SW 1271 (cell line): ENCODE measurements at regions not wholly inside any gene's neighbourhood (a gene's known extent, or its start where the extent isn't known, plus 50 kb on each side); places are given as distances from the start of the nearest gene placed in this dataset.

Experiments used
- DNase-seq, 2 experiments: peaks; one replicate each; lab custom pipeline; 2025; lab: John Stamatoyannopoulos, UW

DNA sequence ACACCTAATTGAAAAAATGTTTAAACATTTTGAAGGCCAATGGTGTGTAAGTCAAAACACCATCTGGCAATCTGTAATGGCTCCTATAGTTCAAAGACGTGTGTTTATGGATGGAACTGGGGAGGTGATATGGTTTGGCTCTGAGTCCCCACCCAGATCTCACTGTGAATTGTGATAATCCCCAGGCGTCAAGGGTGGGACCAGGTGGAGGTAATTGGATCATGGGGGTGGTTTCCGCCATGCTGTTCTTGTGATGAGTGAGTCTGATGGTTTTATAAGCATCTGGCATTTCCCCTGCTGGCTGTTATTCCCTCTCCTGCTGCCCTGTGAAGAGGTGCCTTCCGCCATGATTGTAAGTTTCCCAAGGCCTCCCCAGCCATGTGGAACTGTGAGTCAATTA is 52.2 kb downstream of the ADRA2C start:
- DNase-seq = no peak

DNA sequence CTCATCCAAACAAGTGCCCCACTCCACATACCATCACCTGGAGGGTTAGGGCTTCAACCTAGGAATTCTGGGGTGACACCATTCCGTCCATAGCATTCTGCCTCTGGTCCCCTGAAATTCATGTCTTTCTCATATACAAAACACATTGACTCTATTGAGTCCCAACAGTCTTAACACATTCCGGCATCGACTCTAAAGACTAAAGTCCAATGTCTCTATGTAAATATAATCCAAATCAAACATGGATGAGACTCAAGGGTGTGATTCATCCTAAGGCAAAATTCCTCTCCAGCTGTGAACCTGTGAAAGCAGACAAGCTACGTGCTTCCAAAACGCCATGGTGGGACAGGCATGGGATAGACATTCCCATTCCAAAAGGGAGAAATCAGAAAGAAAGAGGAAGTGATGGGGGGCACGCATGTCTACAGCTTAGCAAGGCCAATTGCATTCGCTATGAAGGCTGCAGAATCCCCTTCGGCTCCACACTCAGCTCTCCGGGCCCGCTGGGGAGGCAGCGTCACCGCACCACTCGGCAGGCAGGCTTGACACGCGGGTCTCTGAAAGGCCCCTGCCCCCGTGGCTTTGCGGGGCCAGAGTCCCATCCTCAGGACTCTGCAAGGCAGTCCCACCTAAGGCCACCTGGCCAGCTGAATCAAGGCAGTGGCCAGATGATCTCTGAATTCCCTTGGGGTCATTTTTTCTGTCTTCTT is 53.2 kb downstream of the ADRA2C start:
- no peak for DNase-seq

DNA sequence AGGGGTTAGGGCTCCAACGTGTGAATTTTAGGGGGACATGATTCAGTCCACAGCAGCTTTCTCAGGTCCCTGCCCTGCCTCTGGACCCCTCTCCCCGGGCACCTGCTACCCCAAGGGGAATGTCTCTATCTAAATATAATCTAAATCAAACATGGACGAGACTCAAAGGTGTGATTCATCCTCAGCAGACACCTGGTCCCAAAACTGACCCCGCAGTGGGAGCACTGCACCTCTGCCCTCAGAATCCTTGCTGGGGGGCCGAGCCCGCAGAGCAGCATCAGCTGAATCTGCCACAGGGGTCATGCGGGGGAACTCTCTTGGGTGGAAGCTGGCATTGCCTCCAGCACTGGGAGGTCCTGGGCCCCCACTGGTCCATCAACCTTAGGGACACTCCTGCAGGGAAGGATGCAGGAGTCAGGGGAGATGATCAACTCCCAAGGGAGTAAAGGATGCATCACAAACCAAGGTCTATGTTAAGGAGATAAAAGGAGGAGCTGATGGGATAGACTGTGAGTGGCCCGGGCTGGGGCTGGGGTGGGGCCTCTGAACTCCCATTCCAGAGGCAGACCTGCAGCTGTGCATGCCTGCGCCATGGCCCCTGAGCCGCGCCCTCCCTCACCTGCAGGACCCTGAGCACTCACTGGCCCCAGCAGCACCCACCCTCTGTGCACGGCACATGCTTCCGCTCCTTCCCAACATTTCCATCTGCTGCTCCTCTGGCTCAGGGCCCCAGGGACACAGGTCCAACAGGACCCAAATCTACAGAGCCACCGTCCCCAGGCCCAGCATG is 54.0 kb downstream of the ADRA2C start:
- no peak for DNase-seq

DNA sequence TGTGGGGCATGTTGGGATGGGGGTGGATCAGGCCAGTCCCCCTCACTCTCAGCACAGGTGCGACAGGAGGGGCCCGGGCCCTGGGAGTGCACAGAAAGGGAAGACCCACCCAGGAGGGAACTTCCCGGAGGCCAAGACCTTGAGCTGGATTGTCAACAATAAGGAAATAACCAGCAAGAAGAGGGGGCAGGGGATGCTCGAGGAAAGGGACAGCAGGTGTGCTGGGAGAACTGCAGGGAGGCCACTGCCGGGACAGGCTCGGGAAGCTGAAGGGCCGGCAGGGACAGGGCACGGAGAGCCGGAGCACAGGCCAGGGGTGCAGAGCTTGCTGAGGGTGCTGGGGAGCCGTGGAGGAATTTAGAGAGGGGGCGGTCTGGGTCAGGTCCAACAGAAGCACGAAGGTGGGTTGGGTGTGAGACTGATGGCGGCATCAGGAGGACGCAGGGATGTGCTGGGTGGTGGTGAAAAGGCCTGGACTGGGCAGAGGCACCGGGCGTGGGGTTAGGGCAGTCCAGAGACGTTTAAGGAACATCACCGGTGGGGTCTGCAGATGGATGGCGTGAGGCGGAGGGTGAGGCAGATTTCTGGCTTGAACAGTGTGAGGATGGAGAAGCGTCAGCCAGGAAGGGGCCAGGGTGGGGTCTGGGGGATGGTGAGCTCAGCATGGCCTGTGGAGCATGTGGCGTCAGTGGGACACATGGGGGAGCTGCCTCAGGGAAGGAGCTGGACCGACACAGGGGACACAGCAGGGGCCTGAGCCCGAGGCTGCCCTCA is 54.8 kb downstream of the ADRA2C start:
- DNase-seq = no peak

DNA sequence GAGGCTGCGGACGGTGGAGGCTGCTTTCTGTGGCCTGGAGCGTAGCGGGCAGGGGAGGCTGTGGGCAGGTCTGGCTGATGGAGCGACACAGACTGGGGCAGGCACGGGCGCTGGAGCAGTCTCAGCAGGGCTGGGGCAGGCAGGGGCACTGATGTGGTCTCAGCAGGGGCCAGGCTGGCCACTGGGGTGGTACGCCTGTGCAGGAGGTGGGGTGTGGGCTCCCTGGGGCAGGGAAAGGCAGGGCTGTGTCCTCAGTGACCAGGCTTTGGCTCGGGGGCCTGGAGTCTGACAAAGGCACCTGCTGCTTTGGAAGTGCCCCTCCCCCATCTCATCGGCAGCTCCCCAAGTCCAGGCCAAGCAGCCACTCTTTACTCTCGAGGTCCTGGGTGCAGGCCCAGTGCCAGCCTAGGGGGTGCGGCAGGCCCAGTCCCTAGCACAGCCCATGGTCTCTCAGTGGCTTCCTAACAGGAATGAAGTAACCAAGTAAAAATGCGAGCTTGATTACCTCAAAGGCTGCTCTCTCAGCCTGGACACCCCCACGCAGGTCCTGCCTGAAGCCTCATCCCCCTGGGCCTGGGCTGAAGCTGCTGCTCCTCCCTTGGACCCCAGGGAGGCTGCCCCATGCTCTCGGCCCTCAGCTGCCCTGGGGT is 55.5 kb downstream of the ADRA2C start:
- DNase-seq = no peak

DNA sequence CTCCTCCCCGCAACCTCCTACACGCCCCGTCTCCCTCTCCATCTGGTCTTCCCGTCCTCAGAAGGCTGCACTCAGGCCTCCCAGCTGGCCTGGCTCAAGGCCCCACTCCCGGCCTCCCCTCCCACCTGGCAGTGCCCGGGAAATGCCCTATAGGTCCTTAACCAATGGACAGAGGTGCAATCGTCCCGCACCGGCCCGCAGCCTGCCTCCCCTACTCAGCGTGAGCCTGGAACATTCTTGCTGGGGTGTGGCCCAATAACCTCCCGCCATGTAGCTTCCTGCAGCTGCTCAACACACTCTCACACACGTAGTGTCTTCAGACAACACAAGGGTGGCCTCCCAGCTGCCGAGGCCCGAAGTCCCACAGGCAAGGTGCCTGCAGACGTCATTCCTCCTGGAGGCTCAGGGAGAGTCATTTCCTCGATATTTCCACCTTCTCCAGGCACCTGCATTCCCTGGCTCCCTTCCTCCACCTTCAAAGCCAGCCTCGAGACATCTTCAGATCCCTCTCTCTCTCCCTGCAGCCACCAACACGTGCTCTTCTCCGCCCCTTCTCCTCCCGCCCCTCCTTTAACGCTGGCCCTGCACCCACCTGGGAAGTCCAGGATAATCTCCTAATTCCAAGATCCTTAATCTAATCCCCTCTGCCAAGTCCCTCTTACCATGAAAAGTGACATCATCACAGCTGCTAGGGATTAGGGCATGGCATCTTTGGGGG is 56.2 kb downstream of the ADRA2C start:
- DNase-seq = no peak

DNA sequence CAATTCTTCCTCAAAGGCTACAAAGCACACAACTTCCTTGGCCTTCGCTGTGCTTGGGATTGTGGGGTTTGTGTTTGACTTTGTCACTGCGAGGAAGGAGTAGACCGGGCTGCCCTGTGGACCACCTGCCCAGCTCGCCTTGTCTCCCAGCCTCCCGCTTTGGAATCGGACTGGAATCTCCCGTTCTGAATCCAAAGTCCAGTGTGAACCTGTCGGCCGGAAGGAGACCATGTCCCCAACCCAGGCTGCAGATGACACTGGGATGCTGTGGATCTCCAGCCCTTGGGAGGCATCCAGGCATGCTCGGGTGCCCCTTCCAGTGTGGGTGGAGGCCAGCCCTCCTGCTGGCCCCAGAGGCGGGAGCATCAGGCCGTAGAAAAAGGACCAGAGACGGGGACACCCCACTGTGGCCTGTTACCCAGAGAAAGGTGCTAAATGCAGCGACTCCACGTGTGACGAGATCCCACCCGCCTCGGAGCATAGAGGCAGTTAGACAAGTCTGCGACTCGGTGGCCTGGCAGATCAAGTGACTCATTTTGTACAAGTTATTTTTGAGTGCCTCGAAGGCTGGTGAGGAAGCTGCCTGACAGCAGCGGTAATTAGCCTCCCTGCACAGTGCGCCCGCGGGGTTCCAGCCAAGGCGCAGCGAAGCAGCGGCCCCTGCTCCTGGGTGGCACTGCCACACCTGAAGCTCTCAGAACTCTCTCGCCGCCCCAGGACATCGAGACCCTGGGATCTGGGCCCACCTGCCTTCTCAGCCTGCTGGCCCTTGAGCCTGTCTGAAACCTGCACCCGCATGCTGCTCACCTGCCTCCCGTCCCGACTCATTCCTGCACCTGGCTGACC is 57.5 kb downstream of the ADRA2C start:
- DNase-seq = no peak

DNA sequence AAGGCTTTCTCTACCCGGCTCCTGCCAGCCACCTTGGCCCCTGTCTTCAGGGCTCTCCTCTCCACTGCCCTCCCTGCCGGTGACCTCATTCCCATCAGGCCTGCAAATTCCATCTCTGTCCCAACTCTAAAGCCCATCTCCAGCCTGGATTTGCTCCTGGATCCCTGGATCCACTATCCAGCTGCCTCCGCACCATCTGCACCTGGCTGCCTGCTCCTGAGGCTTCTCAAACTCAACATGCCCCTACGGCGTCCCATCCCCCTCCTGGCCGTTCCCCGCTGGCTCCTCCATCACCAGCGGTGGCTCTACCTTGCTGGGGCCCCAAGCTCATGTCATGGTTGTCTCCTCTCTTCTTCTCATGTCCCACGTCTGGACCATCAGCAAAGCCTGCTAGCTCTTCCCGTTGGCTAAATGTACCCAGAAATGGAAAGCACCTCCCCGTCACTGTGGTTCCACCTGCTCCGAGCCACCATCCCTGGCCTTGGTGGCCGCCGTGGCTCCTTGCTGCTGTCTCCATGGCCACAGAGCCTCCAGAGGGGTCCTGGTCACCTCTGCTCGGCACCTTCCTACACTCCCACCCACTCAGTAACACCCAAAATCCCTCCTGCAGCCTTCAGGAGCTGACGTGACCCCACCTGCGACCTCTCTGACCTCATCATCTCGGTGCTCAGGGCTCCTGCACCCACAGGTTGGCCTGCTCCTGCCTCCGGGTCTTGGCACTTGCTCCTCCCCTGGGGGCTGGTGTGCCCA is 58.5 kb downstream of the ADRA2C start:
- no peak for DNase-seq

DNA sequence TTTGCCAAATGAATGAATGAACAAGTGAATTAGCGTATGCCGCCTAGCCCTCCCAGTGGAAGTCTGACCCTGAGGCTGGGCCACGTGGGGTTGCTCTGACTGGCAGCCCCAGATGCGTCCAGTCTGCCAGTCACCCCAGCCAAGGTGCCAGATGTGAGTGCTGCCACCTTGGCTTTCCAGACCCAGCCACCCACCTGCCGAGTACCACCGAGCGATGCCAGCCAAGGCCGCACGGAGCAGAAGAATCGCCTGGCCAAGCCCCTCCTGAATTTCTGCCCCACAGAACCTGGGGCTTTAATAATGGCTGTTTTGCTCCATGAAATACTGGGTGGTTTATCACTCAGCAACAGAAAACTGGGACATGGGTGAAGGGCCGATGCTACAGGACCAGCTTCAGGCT is 59.3 kb downstream of the ADRA2C start:
- no peak for DNase-seq

DNA sequence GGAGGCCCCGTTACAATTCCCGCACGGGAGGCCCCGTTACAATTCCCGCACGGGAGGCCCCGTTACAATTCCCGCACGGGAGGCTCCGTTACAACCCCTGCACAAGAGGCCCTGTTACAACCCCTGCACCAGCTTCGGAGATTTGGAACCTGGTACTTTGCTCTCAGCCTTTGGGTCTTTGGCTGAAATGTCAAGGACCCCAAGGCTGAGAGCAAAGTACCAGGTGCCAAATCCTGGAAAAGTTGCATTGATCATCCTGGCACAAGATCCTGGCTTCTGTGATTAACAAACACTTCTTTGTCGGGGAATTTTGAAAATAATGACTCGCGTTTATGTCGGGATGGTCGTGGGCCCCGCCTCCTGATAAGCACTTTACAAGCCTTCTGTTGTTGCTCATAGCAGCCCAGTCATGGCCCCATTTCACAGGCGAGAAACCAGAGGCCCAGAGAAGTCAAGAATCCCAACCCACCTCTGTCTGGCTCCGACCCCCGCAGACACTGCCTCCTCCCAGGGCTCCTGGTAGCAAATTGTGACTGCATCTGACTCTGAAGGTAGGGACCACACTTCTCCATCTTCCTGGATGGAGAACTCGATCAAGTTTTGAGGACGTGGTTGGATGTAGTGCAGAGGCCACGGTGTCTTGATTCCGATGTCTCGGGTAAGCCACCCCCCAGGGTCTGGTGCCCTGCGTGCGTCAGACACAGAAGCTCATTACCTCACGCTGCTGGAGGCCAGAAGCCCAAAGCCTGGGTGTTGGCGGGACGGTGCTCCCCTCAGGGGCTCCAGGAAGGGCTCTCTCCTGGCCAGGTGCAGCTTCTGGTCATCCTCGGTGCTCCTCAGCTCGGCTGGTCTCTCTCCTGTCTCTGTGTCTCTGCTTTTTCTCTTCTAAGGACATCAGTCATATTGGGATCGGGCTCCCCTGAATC is 60.3 kb downstream of the ADRA2C start:
- DNase-seq = no peak

DNA sequence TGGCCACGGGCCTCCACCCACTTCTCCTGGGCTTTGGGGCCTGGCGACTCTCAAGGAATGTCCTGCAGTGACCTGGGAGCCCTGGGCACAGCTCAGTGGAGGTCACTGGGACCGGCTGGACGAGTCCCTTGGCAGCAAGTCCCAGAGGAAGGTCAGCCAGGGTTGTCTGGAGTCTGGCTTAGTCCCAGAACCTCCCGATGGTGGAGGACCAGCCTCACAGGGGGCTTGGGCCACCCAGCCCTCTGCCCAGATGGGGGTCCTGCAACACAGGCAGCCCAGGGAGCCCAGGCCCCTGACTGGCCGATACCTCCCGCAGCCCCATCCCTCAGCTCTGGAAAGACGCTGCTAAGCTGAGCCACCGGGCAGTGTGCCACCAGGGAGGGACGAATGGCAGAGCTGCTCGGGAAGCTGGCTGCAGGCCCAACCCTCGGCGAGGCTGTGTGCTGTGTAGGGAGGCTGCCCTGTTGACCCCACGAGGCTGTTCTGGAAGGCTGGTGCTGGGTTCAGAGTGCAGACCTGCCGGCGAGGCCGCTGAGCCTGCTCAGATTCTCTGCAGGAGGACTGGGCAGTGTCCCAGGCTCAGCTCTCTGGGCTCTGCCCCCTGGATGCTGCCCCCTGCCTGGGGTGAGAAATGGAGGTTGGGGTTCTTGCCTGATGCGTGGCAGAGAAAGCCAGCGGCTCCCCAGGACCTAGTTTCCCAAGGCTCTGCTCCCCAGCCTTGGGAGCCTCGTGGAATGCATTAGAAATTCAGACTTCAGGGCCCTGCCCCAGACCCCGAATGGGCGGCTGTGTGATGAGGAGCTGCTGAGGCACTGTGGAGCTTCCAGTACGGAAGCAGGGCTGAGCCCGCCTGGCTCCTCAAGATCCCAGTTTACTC is 61.7 kb downstream of the ADRA2C start:
- no peak for DNase-seq

DNA sequence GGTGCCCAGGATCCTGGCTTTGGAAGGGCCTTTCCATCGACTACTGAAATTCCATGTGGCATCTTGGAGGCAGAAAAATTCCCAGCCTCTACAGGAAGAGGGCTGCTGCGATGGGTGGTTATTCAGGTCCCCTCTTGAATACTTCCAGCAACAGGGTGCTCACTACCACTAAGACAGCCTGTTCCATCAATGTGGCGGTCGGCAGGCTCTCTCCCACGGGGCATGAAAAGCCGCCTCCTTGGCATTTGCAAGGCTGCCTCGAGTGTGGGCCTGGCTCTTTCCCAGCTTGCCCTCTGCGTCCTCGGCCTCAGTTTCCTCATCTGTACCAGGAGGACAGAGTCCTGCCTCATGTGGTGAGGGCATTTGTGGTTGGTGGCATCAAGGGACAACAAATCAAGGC is 62.4 kb downstream of the ADRA2C start:
- DNase-seq = no peak

DNA sequence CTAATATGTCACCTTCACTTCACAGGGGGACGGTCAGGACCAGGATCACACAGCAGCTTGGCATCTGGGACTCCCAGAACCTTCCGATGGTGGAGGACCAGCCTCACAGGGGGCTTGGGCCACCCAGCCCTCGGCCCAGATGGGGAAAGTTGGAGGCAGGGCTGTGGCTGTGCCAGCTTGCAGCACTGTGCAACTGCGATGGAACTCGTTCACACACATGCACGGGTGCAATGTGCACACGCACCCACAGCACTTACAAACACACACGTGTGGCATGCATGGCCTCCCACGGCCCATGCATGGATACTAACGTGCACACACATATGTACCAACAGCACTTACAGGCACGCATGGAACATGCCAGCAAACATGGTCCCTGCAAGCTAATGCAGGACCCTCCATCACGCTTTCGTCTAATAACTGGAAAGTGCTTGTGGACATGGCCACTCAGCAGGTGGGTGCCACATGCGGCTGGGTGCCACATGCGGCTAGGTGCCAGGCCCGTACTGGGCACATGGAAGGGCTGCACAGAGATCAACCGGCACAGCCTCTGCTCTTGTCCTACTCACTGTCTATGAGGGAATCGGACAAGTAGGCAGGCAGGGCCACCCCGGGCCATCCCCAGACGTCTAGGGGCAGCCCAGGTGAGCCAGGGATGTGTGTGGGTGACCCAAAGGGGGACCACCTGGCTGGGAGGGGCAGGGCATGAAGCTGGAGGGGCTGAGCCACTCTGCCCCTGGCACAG is 63.2 kb downstream of the ADRA2C start:
- no peak for DNase-seq

DNA sequence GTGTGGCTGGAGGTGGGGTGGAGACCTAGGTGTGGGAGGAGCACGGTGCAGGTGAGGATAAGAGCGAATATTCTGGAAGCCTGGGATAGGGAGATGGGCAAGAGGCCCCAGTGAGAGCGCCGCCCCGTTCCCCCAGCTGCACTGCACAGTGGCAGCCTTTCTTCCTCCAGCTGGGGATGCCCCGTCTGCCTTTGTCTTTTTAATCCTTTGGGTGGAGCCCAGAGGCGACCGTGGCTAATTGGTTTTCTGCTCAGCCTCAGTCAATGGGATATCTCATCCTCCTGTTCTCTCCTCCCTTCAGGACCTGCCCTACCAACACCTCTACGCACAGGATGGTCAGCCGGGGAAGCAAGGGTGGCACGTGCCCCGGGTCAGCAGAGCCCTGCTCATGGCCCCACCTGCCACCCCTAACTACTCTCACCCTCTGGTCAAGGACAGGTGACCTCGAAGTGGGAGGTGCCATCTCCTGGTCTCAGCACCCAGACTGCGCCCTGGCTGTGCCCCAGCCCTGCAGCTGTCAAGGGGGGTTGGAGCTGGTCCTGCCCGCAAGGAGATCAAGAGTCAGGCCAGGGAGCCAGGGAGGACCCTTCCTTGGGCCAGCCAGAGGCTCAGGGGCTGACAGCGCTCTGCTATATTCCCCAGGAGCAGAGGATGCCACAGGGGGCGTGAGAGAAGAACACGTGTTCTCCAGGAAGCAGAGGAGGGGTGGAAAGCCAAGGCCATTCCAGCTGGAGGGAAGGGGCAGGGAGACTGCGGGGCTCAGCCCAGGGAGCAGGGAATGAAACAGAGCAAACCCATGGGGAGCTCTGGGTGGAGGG is 64.0 kb downstream of the ADRA2C start:
- no peak for DNase-seq

DNA sequence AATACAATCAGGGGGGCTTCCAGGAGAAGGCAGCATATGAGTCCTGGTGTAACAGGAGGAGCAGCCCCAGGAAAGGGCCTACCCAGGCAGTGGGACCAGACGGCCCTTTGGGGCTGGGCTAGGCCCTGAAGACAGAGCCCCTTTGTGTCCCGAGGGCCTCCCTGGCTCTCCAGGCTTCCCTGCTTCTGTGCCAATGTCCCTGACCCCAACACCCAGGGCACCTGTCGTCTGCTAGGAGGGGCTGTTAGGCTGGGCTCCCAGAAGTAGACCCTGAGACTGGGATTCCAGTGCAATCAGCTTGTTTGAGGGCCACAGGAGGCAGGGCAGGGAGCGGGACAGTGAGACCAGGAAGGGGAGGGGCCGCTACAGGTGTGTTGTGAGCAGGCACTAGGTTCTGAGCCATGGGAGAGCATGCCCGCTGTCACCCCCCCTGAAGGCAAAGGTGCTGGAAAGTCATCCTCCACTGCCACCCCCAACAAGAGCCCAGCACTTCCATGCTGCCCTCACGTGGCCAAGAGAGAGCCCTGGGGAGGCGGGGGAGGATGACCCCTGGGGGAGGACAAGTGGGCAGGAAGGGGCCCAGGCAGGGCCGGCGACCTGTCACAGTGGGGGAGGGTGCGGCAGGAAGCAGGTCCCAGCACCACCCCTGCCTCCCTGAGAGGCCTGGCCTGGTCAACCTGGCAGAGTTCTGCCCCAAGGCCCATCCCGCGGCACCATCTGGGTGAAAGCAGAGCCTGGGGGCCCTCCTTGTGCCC is 64.8 kb downstream of the ADRA2C start:
- DNase-seq = no peak
